Astrocyte of the spinal cord (primary cell): ENCODE measurements at regions not wholly inside any gene's neighbourhood (a gene's known extent, or its start where the extent isn't known, plus 50 kb on each side); places are given as distances from the start of the nearest gene placed in this dataset.
A peak's percentile ranks its signal among the peaks of the same experiment; 100 is the strongest.

Experiments
- DNase-seq: peaks from one replicate; pipeline ENCODE4 v3.0.0; 2011; ENCODE audit warnings: low read depth, low spot score
- H3K4me3 ChIP-seq: 2 replicates; pipeline ENCODE4 v1.5.1; 2011; ENCODE audit warnings: low read depth, mild to moderate bottlenecking, low read length, moderate library complexity
- in situ Hi-C: cut with HindIII; loops from 2 replicates; pipeline ENCODE4 v1.10.0; 2017; ENCODE audit warnings: low sequenced_read_pairs
- TF ChIP-seq, protein P1 (sequence below): IDR thresholded peaks from 2 replicates; pipeline ENCODE4 v1.5.1; 2012; ENCODE audit warnings: low read depth, mild to moderate bottlenecking, low read length, inconsistent platforms

- DNase-seq: peak; percentile 78
- in situ Hi-C loops: no loop called here
Observed at GRCh38 chr14:54343272-54344121, 53.3 kb upstream of the CDKN3 start.

GRCh38 chr14:54344445-54344844 is 52.4 kb upstream of the CDKN3 start:
- no peak for DNase-seq
- TF ChIP-seq, protein P1, sequence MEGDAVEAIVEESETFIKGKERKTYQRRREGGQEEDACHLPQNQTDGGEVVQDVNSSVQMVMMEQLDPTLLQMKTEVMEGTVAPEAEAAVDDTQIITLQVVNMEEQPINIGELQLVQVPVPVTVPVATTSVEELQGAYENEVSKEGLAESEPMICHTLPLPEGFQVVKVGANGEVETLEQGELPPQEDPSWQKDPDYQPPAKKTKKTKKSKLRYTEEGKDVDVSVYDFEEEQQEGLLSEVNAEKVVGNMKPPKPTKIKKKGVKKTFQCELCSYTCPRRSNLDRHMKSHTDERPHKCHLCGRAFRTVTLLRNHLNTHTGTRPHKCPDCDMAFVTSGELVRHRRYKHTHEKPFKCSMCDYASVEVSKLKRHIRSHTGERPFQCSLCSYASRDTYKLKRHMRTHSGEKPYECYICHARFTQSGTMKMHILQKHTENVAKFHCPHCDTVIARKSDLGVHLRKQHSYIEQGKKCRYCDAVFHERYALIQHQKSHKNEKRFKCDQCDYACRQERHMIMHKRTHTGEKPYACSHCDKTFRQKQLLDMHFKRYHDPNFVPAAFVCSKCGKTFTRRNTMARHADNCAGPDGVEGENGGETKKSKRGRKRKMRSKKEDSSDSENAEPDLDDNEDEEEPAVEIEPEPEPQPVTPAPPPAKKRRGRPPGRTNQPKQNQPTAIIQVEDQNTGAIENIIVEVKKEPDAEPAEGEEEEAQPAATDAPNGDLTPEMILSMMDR: no peak
- in situ Hi-C loops: no loop called here
- H3K4me3 ChIP-seq: no peak overlapping the region

More at GRCh38 chr14:54343272-54344121, 53.3 kb upstream of the CDKN3 start:
- no peak overlapping the region for H3K4me3 ChIP-seq
- TF ChIP-seq, protein P1: no peak

- in situ Hi-C loops: no loop called here
- no peak for DNase-seq
- TF ChIP-seq, protein P1: no peak
- no peak overlapping the region for H3K4me3 ChIP-seq
Observed at GRCh38 chr14:54346257-54346656, 50.5 kb upstream of the CDKN3 start.
